IMR-90 (cell line): ENCODE measurements at regions not wholly inside any gene's neighbourhood (a gene's known extent, or its start where the extent isn't known, plus 50 kb on each side); places are given as distances from the start of the nearest gene placed in this dataset.

Experiments used
- ATAC-seq: fragments of 200-7000 bp; cut with Tn5 transposase; 2 replicates; pipeline ENCODE4 v1.9.1; 2020; ENCODE audit warnings: low read depth, mild to moderate bottlenecking, moderate library complexity
- BruUV-seq: library from RNA; stranded (reverse); fragments of 400-500 nt; replicated peaks from 2 replicates; lab custom pipeline; 2021; lab: Mats Ljungman, UMichigan
- CTCF ChIA-PET: fragments of 300-600 bp; formaldehyde crosslinking; extraction: SDS; loops from one replicate; lab custom pipeline; 2021; ENCODE audit warnings: antibody characterized with exemption; lab: Yijun Ruan, JAX
- POLR2A ChIA-PET: fragments of 300-600 bp; sonication (Branson Sonifier 250); formaldehyde crosslinking; loops from one replicate; lab custom pipeline; 2022; ENCODE audit warnings: antibody characterized with exemption; ENCODE audit not compliant: unreplicated experiment; lab: Charles Lee
- DNase-seq: peaks from one replicate; pipeline ENCODE4 v3.0.0; 2013
- H2AFZ ChIP-seq: replicated peaks from 2 replicates; pipeline ENCODE3; 2013; ENCODE audit warnings: low read length, mild to moderate bottlenecking; ENCODE audit not compliant: poor library complexity
- H2AK5ac ChIP-seq: 2 replicates; pipeline ENCODE4 v1.6.1; 2013; ENCODE audit warnings: low read depth, low read length, inconsistent platforms
- H2AK9ac ChIP-seq: replicated peaks from 2 replicates; pipeline ENCODE3; 2013; ENCODE audit warnings: mild to moderate bottlenecking, low read depth, low read length, moderate library complexity; ENCODE audit not compliant: poor library complexity
- H2BK120ac ChIP-seq: 2 replicates; pipeline ENCODE4 v1.6.1; 2013; ENCODE audit warnings: low read depth, low read length, inconsistent platforms
- H2BK15ac ChIP-seq: 3 replicates; pipeline ENCODE4 v1.6.1; 2013; ENCODE audit warnings: low read depth, low read length, inconsistent platforms
- H2BK20ac ChIP-seq: 2 replicates; pipeline ENCODE4 v1.6.1; 2013; ENCODE audit warnings: low read depth, mild to moderate bottlenecking, inconsistent platforms, low read length, moderate library complexity
- H2BK5ac ChIP-seq: 2 replicates; pipeline ENCODE4 v1.6.1; 2013; ENCODE audit warnings: mild to moderate bottlenecking, low read depth, low read length, inconsistent platforms; ENCODE audit not compliant: poor library complexity, severe bottlenecking
- H3K14ac ChIP-seq: replicated peaks from 2 replicates; pipeline ENCODE4 v1.6.1; 2013; ENCODE audit warnings: low read depth, low read length, inconsistent platforms
- H3K18ac ChIP-seq: 2 replicates; pipeline ENCODE4 v1.6.1; 2013; ENCODE audit warnings: low read depth, low read length, control low read depth
- H3K23ac ChIP-seq: 2 replicates; pipeline ENCODE4 v1.6.1; 2013; ENCODE audit warnings: low read depth, low read length, inconsistent platforms
- H3K27ac ChIP-seq: 2 replicates; pipeline ENCODE4 v1.5.1; 2013; ENCODE audit warnings: mild to moderate bottlenecking, control low read depth, low read length; ENCODE audit not compliant: insufficient read depth
- H3K27me3 ChIP-seq: 2 replicates; pipeline ENCODE4 v1.6.1; 2013; ENCODE audit warnings: low read length; ENCODE audit not compliant: control insufficient read depth, insufficient read depth
- H3K36me3 ChIP-seq: 2 replicates; pipeline ENCODE4 v1.6.1; 2013; ENCODE audit warnings: low read length, mixed read lengths; ENCODE audit not compliant: control insufficient read depth, insufficient read depth
- H3K4ac ChIP-seq: 2 replicates; pipeline ENCODE4 v1.6.1; 2013; ENCODE audit warnings: low read depth, low read length, inconsistent platforms
- H3K4me1 ChIP-seq: 2 replicates; pipeline ENCODE4 v1.6.1; 2013; ENCODE audit warnings: low read length, mixed read lengths; ENCODE audit not compliant: control insufficient read depth, insufficient read depth
- H3K4me2 ChIP-seq: 2 replicates; pipeline ENCODE4 v1.6.1; 2013; ENCODE audit warnings: low read depth, mild to moderate bottlenecking, control low read depth, low read length, moderate library complexity
- H3K4me3 ChIP-seq: 2 replicates; pipeline ENCODE4 v1.5.1; 2013; ENCODE audit warnings: low read depth, mild to moderate bottlenecking, control low read depth, low read length, moderate library complexity; ENCODE audit not compliant: insufficient read depth
- H3K56ac ChIP-seq: 2 replicates; pipeline ENCODE4 v1.6.1; 2013; ENCODE audit warnings: low read length, inconsistent platforms; ENCODE audit not compliant: insufficient read depth; ENCODE audit errors: extremely low read depth
- H3K79me1 ChIP-seq, 2 experiments: 2 replicates each; pipeline ENCODE4 v1.6.1; 2013; ENCODE audit warnings: low read length in 2 of 2, inconsistent platforms in 1 of 2, low read depth in 1 of 2
- H3K9ac ChIP-seq: 2 replicates; pipeline ENCODE4 v1.6.1; 2013; ENCODE audit warnings: low read depth, low read length, control low read depth
- H3K9me1 ChIP-seq: 2 replicates; pipeline ENCODE4 v1.6.1; 2013; ENCODE audit warnings: low read length, inconsistent platforms; ENCODE audit not compliant: insufficient read depth
- H3K9me3 ChIP-seq: 2 replicates; pipeline ENCODE4 v1.6.1; 2013; ENCODE audit warnings: low read length; ENCODE audit not compliant: control insufficient read depth, insufficient read depth
- H4K20me1 ChIP-seq: 2 replicates; pipeline ENCODE4 v1.6.1; 2013; ENCODE audit warnings: low read length, inconsistent platforms; ENCODE audit not compliant: insufficient read depth
- H4K5ac ChIP-seq: 2 replicates; pipeline ENCODE4 v1.6.1; 2013; ENCODE audit warnings: mild to moderate bottlenecking, low read depth, low read length, control low read depth
- H4K8ac ChIP-seq, 2 experiments: 2 replicates each; pipeline ENCODE4 v1.6.1; 2013; ENCODE audit warnings: low read depth in 2 of 2, low read length in 2 of 2, control low read depth in 1 of 2, inconsistent platforms in 1 of 2
- H4K91ac ChIP-seq: 2 replicates; pipeline ENCODE4 v1.6.1; 2013; ENCODE audit warnings: low read depth, low read length, inconsistent platforms; ENCODE audit not compliant: insufficient read depth
- CHD1 ChIP-seq: IDR thresholded peaks from 2 replicates; pipeline ENCODE4 v1.6.1; 2012; ENCODE audit warnings: low read depth, low read length, improper control_type of control experiment
- CTCF ChIP-seq: conservative IDR thresholded peaks from 2 replicates; pipeline ENCODE4 v1.5.1; 2012; ENCODE audit warnings: mild to moderate bottlenecking, low read depth, low read length, improper control_type of control experiment
- ELK1 ChIP-seq: fragments of 150-350 bp; IDR thresholded peaks from 2 replicates; pipeline ENCODE4 v1.6.1; 2016; ENCODE audit warnings: low read depth, mild to moderate bottlenecking, low read length, moderate library complexity, borderline replicate concordance
- FOS ChIP-seq: fragments of 150-350 bp; IDR thresholded peaks from 2 replicates; pipeline ENCODE4 v1.6.1; 2016; ENCODE audit warnings: low read depth, low read length
- NFE2L2 ChIP-seq: fragments of 150-350 bp; IDR thresholded peaks from 2 replicates; pipeline ENCODE4 v1.6.1; 2016; ENCODE audit warnings: low read depth, mild to moderate bottlenecking, low read length
- POLR2A ChIP-seq: IDR thresholded peaks from 2 replicates; pipeline ENCODE4 v1.6.1; 2012; ENCODE audit warnings: mild to moderate bottlenecking, low read depth, low read length
- SMC3 ChIP-seq: fragments of 150-350 bp; IDR thresholded peaks from 2 replicates; pipeline ENCODE4 v1.6.1; 2016; ENCODE audit warnings: low read depth, mild to moderate bottlenecking, antibody characterized with exemption, low read length, moderate library complexity
- USF2 ChIP-seq: fragments of 150-350 bp; IDR thresholded peaks from 2 replicates; pipeline ENCODE4 v1.6.1; 2017; ENCODE audit warnings: mild to moderate bottlenecking, antibody characterized with exemption, low read length, low read depth
- WGBS, 2 experiments: methylation state at CpG; one replicate each; pipeline versions ENCODE4 v1.1.5 to v1.1.7; 2013; ENCODE audit warnings: missing lambda C conversion rate in 2 of 2; ENCODE audit not compliant: insufficient read length in 1 of 2; ENCODE audit errors: extremely low coverage in 2 of 2; 5-methylcytosine and 5-hydroxymethylcytosine counted together
- dilution Hi-C: fragments of 300-500 bp; cut with HindIII; formaldehyde crosslinking; loops from one replicate; pipeline ENCODE4 v1.14.3; 2018; ENCODE audit warnings: low sequenced_read_pairs; ENCODE audit not compliant: unreplicated experiment
- in situ Hi-C: fragments of 300-500 bp; cut with MboI; formaldehyde crosslinking; loops from 3 replicates; pipeline ENCODE4 v1.14.3; 2019; ENCODE audit warnings: low sequenced_read_pairs, inconsistent platforms, mixed read lengths
- intact Hi-C: fragments of 100-400 bp; cut with micrococcal nuclease; formaldehyde crosslinking; loops from 2 replicates; pipeline ENCODE4 v1.10.0; 2022

- no peak overlapping the region for H3K4me3 ChIP-seq
- no peak overlapping the region for H3K4ac ChIP-seq
- TF ChIP-seq NFE2L2 (no peak), SMC3 (no peak), POLR2A (no peak), USF2 (no peak), CHD1 (no peak), CTCF (no peak), FOS (no peak), ELK1 (no peak)
- H3K9me1 ChIP-seq = no peaks in the 10 kb centered on the region
- no peak overlapping the region for H3K4me2 ChIP-seq
- ChIA-PET CTCF (no interaction called here), POLR2A (no interaction called here)
- H3K27me3 ChIP-seq = no peaks in the 10 kb centered on the region
- H2BK20ac ChIP-seq = no peak overlapping the region
- no peak overlapping the region for H2AK9ac ChIP-seq
- no peak overlapping the region for H4K91ac ChIP-seq
- H3K56ac ChIP-seq = no peak overlapping the region
- dilution Hi-C loops = no loop called here
- intact Hi-C loops = no loop called here
- no peak overlapping the region for H3K27ac ChIP-seq
- no peak overlapping the region for H2BK5ac ChIP-seq
- no peak overlapping the region for H2AFZ ChIP-seq
- DNase-seq = no peak
- H3K79me1 ChIP-seq = no peaks in the 10 kb centered on the region
- no peak overlapping the region for H3K23ac ChIP-seq
- WGBS, 2 experiments = 4% methylated on average over 3 of the region's 4 CpGs; no CpG with 5 or more reads in 1 of the 2 experiments
- H3K14ac ChIP-seq = no peak overlapping the region
- H3K9me3 ChIP-seq = peaks cover 3% of the 10 kb centered on the region
- H3K9ac ChIP-seq = no peak overlapping the region
- H3K36me3 ChIP-seq = no peaks in the 10 kb centered on the region
- no peak overlapping the region for H3K18ac ChIP-seq
- H4K8ac ChIP-seq = no peak overlapping the region
- ATAC-seq = no peak
- no TSS peak for BruUV-seq
- in situ Hi-C loops = no loop called here
- no peaks in the 10 kb centered on the region for H4K20me1 ChIP-seq
- H2BK15ac ChIP-seq = no peak overlapping the region
- H2BK120ac ChIP-seq = no peak overlapping the region
- no peaks in the 10 kb centered on the region for H3K4me1 ChIP-seq
- H4K5ac ChIP-seq = no peak overlapping the region
- H2AK5ac ChIP-seq = no peak overlapping the region
These were observed 998.4 kb upstream of the CTNND2 start for GRCh38 chr5:12902611-12903010.
